ENCODE measurements at regions not wholly inside any gene's neighbourhood (a gene's known extent, or its start where the extent isn't known, plus 50 kb on each side); places are given as distances from the start of the nearest gene placed in this dataset.

GRCh38 chr20:40748182-40748581 is 59.1 kb upstream of the MAFB start:
- no peak for DNase-seq (ENCODE audit: low read depth)
- no peak for TF ChIP-seq CTCF (conservative IDR thresholded peaks at IDR 0.05; ENCODE audit: low read depth, low read length)
- no peak overlapping the region for H3K4me3 ChIP-seq (ENCODE audit: low read length)

GRCh38 chr20:40749985-40750506 is 61.0 kb upstream of the MAFB start:
- no peak for DNase-seq (ENCODE audit: low read depth)
- TF ChIP-seq CTCF (conservative IDR thresholded peaks at IDR 0.05; ENCODE audit: low read depth, low read length): no peak
- no peak overlapping the region for H3K4me3 ChIP-seq (ENCODE audit: low read length)

DNA sequence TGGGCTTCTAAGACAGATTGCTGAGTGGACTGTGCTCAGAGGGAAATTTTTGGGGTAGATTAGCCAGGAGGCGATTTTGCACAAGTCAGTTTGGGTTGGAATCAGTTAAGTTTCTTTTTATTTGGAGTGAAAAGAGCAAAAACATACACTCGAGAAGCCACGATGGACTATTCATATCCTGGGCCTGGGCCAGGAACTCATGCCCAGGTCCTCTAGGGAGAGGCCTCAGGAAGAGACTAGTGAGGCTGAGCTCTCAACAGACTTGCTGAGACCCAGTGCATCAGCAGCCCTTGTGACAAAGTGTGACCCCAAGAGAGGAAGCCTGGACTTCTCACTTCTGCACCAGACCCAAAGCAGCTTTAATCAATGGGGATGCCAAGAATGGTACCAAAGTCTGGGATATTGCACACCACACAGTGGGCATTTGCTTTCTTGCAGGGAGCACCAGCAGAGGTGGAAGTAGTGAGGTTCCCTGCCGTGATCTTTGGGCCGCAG is 61.6 kb upstream of the MAFB start:
- H3K4me3 ChIP-seq (ENCODE audit: low read length): no peak overlapping the region
- DNase-seq (ENCODE audit: low read depth): no peak
- TF ChIP-seq CTCF (conservative IDR thresholded peaks at IDR 0.05; ENCODE audit: low read depth, low read length): no peak

- no peak overlapping the region for H3K4me3 ChIP-seq (ENCODE audit: low read length)
- no peak for TF ChIP-seq CTCF (conservative IDR thresholded peaks at IDR 0.05; ENCODE audit: low read depth, low read length)
- DNase-seq (ENCODE audit: low read depth): no peak
Observed at GRCh38 chr20:40753472-40753871, 64.4 kb upstream of the MAFB start.

DNA sequence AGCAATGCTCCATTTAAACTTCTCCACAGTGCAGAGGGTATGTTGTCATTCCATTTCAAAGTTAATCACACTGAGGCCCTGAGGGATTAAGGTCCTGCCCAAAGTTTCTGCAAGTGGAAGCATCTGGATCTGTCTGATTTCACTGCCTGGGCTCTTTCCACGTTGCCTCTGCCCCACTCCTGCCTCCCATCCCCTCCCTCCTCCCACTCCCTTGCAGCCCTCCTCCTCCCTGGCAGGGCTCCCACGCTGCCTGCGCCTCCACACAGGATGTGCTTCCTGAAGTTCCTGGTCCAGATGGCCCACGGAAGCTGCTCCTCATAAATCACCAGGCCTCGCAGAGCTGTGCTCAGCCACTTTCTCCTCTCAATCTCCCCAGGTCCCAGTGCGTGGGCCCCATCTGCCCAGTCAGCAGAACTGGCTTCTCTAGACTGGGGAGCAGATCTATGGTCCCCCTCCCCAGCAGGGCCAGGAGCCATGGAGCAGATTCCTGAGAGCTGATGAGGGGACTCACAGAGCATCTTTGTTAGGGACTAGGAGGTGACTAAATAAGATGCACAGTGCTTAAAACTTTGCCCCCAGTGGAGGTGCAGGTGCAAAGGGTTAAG is 65.4 kb upstream of the MAFB start:
- DNase-seq (ENCODE audit: low read depth): no peak
- no peak overlapping the region for H3K4me3 ChIP-seq (ENCODE audit: low read length)
- TF ChIP-seq CTCF (conservative IDR thresholded peaks at IDR 0.05; ENCODE audit: low read depth, low read length): no peak

DNA sequence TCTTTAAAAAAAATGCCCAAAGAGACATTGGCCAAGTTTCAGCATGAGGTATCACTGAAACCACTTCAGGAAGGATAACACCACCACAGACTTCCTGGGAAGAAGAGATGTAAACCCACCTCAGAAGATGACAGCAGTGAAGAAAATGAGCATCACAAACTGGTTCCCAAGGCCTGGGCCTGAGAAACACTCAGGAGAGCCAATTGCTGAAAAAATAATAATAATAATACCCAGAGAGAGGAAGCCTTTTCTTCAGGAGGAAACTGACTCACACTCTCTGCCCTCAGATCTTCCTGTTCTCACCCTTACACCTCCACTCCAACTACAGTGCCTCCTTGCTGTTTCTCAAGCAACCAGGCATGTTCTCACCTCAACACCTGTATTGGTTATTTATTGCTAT is 68.1 kb upstream of the MAFB start:
- no peak for DNase-seq (ENCODE audit: low read depth)
- no peak for TF ChIP-seq CTCF (conservative IDR thresholded peaks at IDR 0.05; ENCODE audit: low read depth, low read length)
- no peak overlapping the region for H3K4me3 ChIP-seq (ENCODE audit: low read length)

DNA sequence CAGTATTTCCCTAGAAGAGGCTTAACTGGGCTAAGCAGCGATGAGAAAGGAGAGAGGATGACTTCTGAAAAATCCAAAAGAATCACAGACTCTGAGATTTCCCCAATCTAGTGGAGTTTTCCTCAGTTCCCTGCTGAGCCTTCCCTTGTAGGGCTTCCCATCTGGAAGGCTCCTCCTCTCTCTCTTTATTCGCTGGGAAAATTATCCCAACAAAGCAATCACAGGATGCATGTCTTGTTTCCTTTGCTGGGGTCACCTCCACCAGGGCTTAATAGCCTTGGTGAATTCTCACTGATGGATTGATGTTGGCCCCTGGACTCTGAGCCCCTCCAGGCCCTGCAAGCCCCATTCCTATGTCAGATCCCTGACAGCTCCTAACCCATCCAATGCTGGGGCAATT is 69.8 kb upstream of the MAFB start:
- no peak for DNase-seq (ENCODE audit: low read depth)

More for the DNA sequence above, 69.8 kb upstream of the MAFB start:
- no peak overlapping the region for H3K4me3 ChIP-seq (ENCODE audit: low read length)
- TF ChIP-seq CTCF (conservative IDR thresholded peaks at IDR 0.05; ENCODE audit: low read depth, low read length): no peak
